ENCODE measurements at regions not wholly inside any gene's neighbourhood (a gene's known extent, or its start where the extent isn't known, plus 50 kb on each side); places are given as distances from the start of the nearest gene placed in this dataset.

GRCh38 chr4:65167719-65168118 lies 502.6 kb downstream of the EPHA5 start:
- no peak overlapping the region for H3K27ac ChIP-seq (ENCODE audit: low read depth)
- H3K27ac Mint-ChIP-seq = 0 out of 2 replicates have a peak overlapping the region, but pooled peaks have one; percentile 16
- no peak overlapping the region for H3K4me3 Mint-ChIP-seq
- no peak overlapping the region for H3K4me2 ChIP-seq
- no peaks in the 10 kb centered on the region for H3K36me3 ChIP-seq (ENCODE audit: insufficient read depth)
- H2AFZ ChIP-seq = no peak overlapping the region
- H3K79me2 ChIP-seq (replicated peaks; ENCODE audit: insufficient read depth) = no peaks in the 10 kb centered on the region
- H3K4me3 ChIP-seq = no peak overlapping the region
- no peaks in the 10 kb centered on the region; the same call in 1 of the 2 replicates for H3K4me1 ChIP-seq (ENCODE audit: insufficient read depth)
- H3K36me3 Mint-ChIP-seq (ENCODE audit: low read depth) = no peaks in the 10 kb centered on the region
- H3F3A ChIP-seq (replicated peaks; ENCODE audit: low read depth) = no peaks in the 10 kb centered on the region
- H3K9me3 Mint-ChIP-seq = no peaks in the 10 kb centered on the region
- TF ChIP-seq STAT1 (IDR thresholded peaks at IDR 0.05; ENCODE audit: unreplicated experiment) (no peak), ZNF114 (CRISPR knock-in tag; IDR thresholded peaks at IDR 0.05) (no peak), POLR2AphosphoS5 (IDR thresholded peaks at IDR 0.05; ENCODE audit: low read depth) (no peak), ETS1 (IDR thresholded peaks at IDR 0.05) (no peak), REST (IDR thresholded peaks at IDR 0.05; ENCODE audit: unreplicated experiment) (no peak), CREB1 (CRISPR knock-in tag; IDR thresholded peaks at IDR 0.05; ENCODE audit: low read depth) (no peak), EZH2 (IDR thresholded peaks at IDR 0.05; ENCODE audit: low read depth, unreplicated experiment) (no peak), EZH2phosphoT487 (IDR thresholded peaks at IDR 0.05; ENCODE audit: unreplicated experiment) (no peak), JUNB (IDR thresholded peaks at IDR 0.05; ENCODE audit: unreplicated experiment) (no peak)
- peaks cover 5% of the 10 kb centered on the region; the same call in 2 of the 3 replicates for H3K4me1 Mint-ChIP-seq
- no peaks in the 10 kb centered on the region for H3K27me3 Mint-ChIP-seq (ENCODE audit: insufficient read depth, low read depth, poor library complexity)
- no peak for ATAC-seq
- H3K27me3 ChIP-seq (ENCODE audit: insufficient read depth) = no peaks in the 10 kb centered on the region
- no peaks in the 10 kb centered on the region for H4K20me1 ChIP-seq (replicated peaks; ENCODE audit: insufficient read depth)
- H3K9me2 ChIP-seq (ENCODE audit: insufficient read depth) = no peaks in the 10 kb centered on the region
- no peak for DNase-seq (ENCODE audit: low spot score)

- Mint-ChIP-seq H3K27ac (no peak overlapping the region), H3K4me3 (no peak overlapping the region), H3K27me3 (ENCODE audit: insufficient read depth, low read depth, poor library complexity) (peaks cover 2% of the 10 kb centered on the region), H3K36me3 (ENCODE audit: low read depth) (peaks cover 5% of the 10 kb centered on the region), H3K4me1 (no peaks in the 10 kb centered on the region), H3K9me3 (peaks cover 5% of the 10 kb centered on the region)
- TF ChIP-seq REST (IDR thresholded peaks at IDR 0.05; ENCODE audit: unreplicated experiment) = no peak
- TF ChIP-seq ZNF114 (CRISPR knock-in tag; IDR thresholded peaks at IDR 0.05) = no peak
- Histone ChIP-seq H3F3A (replicated peaks; ENCODE audit: low read depth) (no peaks in the 10 kb centered on the region), H4K20me1 (replicated peaks; ENCODE audit: insufficient read depth) (no peaks in the 10 kb centered on the region), H3K4me3 (no peak overlapping the region), H2AFZ (no peak overlapping the region), H3K36me3 (ENCODE audit: insufficient read depth) (no peaks in the 10 kb centered on the region), H3K27me3 (ENCODE audit: insufficient read depth) (no peaks in the 10 kb centered on the region), H3K79me2 (replicated peaks; ENCODE audit: insufficient read depth) (no peaks in the 10 kb centered on the region), H3K9me2 (ENCODE audit: insufficient read depth) (no peaks in the 10 kb centered on the region), H3K27ac (ENCODE audit: low read depth) (no peak overlapping the region), H3K4me2 (no peak overlapping the region), H3K4me1 (ENCODE audit: insufficient read depth) (no peaks in the 10 kb centered on the region)
- DNase-seq (ENCODE audit: low spot score) (no peak), ATAC-seq (no peak)
These were observed 518.1 kb downstream of the EPHA5 start for GRCh38 chr4:65152205-65152604.

All from GM23338 (cell line).